Gastroesophageal sphincter (tissue), 4 donors: ENCODE measurements at regions not wholly inside any gene's neighbourhood (a gene's known extent, or its start where the extent isn't known, plus 50 kb on each side); places are given as distances from the start of the nearest gene placed in this dataset.

Experiments used
- ATAC-seq: fragments of 150-250 bp; one replicate; pipeline ENCODE4 v1.9.1; 2016; ENCODE audit warnings: mild to moderate bottlenecking, moderate library complexity
- H3K27ac ChIP-seq, 4 donors: fragments of 200-600 bp; sonication (generic) in 3 of 4; 1 replicate in 3 of 4; 2 replicates in 1 of 4; pipeline ENCODE4 v1.5.1; 2016 to 2019
- H3K27me3 ChIP-seq: fragments of 200-600 bp; sonication (generic); one replicate; pipeline ENCODE4 v1.5.1; 2019
- H3K36me3 ChIP-seq, 2 donors: fragments of 200-600 bp; sonication (generic); one replicate each; pipeline ENCODE4 v1.5.1; 2019; ENCODE audit warnings: control low read depth in 1 of 2
- H3K4me1 ChIP-seq, 3 donors: fragments of 200-600 bp; sonication (generic); 1 replicate in 2 of 3; 2 replicates in 1 of 3; pipeline ENCODE4 v1.5.1; 2016 to 2019; ENCODE audit warnings: control low read depth in 2 of 3
- H3K4me3 ChIP-seq, 2 donors: fragments of 200-600 bp; sonication (generic); one replicate each; pipeline ENCODE4 v1.5.1; 2019; ENCODE audit warnings: mild to moderate bottlenecking in 1 of 2, moderate library complexity in 1 of 2
- H3K9me3 ChIP-seq, 3 donors: fragments of 200-600 bp; sonication (generic); one replicate each; pipeline ENCODE4 v1.5.1; 2017 to 2019; ENCODE audit warnings: control low read depth in 2 of 3
- CTCF ChIP-seq, 4 experiments: fragments of 200-600 bp in 2 of 4; fragments of 450-650 bp in 2 of 4; sonication (generic) in 1 of 4; IDR thresholded peaks; one replicate each; pipeline ENCODE4 v1.5.1; 2017 to 2019; ENCODE audit warnings: antibody characterized with exemption in 4 of 4, mild to moderate bottlenecking in 2 of 4, moderate library complexity in 2 of 4
- EP300 ChIP-seq: sonication (generic); formaldehyde crosslinking; IDR thresholded peaks from one replicate; pipeline ENCODE4 v1.6.1; 2017; ENCODE audit warnings: antibody characterized with exemption, mild to moderate bottlenecking
- POLR2A ChIP-seq, 2 donors: fragments of 450-650 bp; IDR thresholded peaks; one replicate each; pipeline ENCODE4 v1.6.1; 2017; ENCODE audit warnings: antibody characterized with exemption in 2 of 2, mild to moderate bottlenecking in 2 of 2, moderate library complexity in 1 of 2
- POLR2AphosphoS5 ChIP-seq: sonication (generic); formaldehyde crosslinking; IDR thresholded peaks from one replicate; pipeline ENCODE4 v1.6.1; 2017; ENCODE audit warnings: antibody characterized with exemption
- WGBS, 2 donors: methylation state at CpG; one replicate each; pipeline ENCODE4 v1.1.5; 2018; ENCODE audit warnings: low coverage in 1 of 2; 5-methylcytosine and 5-hydroxymethylcytosine counted together

DNA sequence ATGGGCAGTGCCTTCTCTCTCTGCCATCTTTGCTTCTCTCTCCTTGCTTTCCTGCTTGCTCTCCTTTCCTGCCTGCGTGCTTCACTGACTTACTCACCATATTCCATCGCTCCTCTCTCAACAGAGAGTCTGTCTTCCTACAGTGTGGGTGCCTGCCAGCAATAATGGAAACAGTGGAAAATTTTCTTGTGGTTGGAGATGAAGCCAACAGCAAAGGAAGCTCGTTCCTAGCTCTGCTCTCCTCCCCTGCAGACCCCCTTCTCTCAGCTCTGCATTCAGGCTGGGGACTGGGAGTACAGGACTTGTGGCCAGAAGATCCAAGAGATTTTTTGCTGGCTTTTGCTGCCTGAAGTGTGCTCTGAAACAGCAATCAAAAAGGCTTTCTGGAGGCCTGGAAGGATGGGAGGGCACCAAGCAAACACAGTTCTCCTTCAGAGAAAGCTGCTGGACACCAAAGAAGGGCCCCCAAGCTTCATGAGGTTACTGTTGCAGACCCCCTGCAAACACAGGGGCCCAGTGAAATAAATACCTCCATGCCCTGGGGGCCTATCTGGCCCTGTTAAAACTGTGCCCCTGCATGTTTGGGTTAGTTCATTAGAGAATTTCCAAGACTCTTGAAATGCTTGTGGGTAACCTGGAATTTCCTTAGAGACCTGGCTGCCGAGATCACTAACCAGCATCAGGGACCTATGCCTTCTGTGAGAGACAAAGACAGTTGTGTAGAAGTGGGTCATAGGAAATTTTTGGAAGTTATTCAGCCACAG is 149.9 kb upstream of the RASGRP1 start:
- Histone ChIP-seq H3K4me3 (no peak overlapping the region), H3K27me3 (no peaks in the 10 kb centered on the region), H3K9me3 (no peaks in the 10 kb centered on the region), H3K4me1 (peaks cover 0 to 11% (median 3%) of the 10 kb centered on the region in 3 donors), H3K27ac (peak overlapping the region in 2 of 4 donors; percentile 8 to 13), H3K36me3 (no peaks in the 10 kb centered on the region)
- TF ChIP-seq CTCF (IDR thresholded peaks at IDR 0.05) (no peak), POLR2AphosphoS5 (peak; percentile 13)
- ATAC-seq = peak; percentile 41
- WGBS, 2 donors = 11 to 18% methylated on average over 4 of the region's 4 CpGs

- 61 to 82% methylated on average over 4 of the region's 4 CpGs for WGBS, 2 donors
These were observed 156.4 kb upstream of the RASGRP1 start for GRCh38 chr15:38720893-38721567.

DNA sequence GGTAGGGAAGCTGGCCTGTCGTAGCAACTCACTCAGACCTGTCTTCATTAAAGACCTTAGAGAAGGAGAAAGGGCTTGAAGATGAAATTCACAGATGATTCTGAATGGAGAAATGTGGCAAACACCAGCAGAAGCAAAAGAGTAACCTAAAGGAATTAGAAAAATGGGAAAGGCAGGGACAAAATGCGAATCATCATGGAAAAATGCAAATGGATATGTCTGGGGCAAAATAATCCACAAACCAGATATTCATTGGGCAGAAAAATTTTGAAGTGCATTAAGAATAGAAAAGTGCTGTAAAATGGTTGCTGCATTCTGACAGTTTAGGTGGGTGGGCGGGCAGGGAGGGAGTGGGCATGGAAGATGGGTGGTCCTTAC is 156.9 kb upstream of the RASGRP1 start:
- Histone ChIP-seq H3K36me3 (no peaks in the 10 kb centered on the region), H3K27me3 (no peaks in the 10 kb centered on the region), H3K27ac (no peak overlapping the region), H3K9me3 (no peaks in the 10 kb centered on the region), H3K4me1 (no peaks in the 10 kb centered on the region), H3K4me3 (no peak overlapping the region)
- ATAC-seq = no peak
- TF ChIP-seq CTCF (IDR thresholded peaks at IDR 0.05) = no peak
- no peak for TF ChIP-seq POLR2A (IDR thresholded peaks at IDR 0.05)
- TF ChIP-seq EP300 = no peak
- TF ChIP-seq POLR2AphosphoS5 = no peak
- WGBS, 2 donors = 96 to 100% methylated on average over 1 to 3 of the region's 3 CpGs

More at GRCh38 chr15:38720893-38721567, 156.4 kb upstream of the RASGRP1 start:
- Histone ChIP-seq H3K27me3 (no peaks in the 10 kb centered on the region), H3K4me3 (no peak overlapping the region), H3K4me1 (no peaks in the 10 kb centered on the region), H3K36me3 (no peaks in the 10 kb centered on the region), H3K9me3 (no peaks in the 10 kb centered on the region), H3K27ac (no peak overlapping the region)
- no peak for ATAC-seq
- no peak for TF ChIP-seq POLR2AphosphoS5

- no peak overlapping the region for H3K4me3 ChIP-seq
- no peaks in the 10 kb centered on the region for H3K9me3 ChIP-seq
- no peak for TF ChIP-seq CTCF (IDR thresholded peaks at IDR 0.05)
- TF ChIP-seq POLR2A (IDR thresholded peaks at IDR 0.05) = no peak
- TF ChIP-seq EP300 = no peak
- no peak for TF ChIP-seq POLR2AphosphoS5
- no peaks in the 10 kb centered on the region for H3K4me1 ChIP-seq
- no peak overlapping the region for H3K27ac ChIP-seq
- no peaks in the 10 kb centered on the region for H3K36me3 ChIP-seq
- WGBS, 2 donors = 60 to 75% methylated on average over 1 of the region's 1 CpG
- ATAC-seq = no peak
- H3K27me3 ChIP-seq = no peaks in the 10 kb centered on the region
These were observed 157.6 kb upstream of the RASGRP1 start for GRCh38 chr15:38722236-38722635.

DNA sequence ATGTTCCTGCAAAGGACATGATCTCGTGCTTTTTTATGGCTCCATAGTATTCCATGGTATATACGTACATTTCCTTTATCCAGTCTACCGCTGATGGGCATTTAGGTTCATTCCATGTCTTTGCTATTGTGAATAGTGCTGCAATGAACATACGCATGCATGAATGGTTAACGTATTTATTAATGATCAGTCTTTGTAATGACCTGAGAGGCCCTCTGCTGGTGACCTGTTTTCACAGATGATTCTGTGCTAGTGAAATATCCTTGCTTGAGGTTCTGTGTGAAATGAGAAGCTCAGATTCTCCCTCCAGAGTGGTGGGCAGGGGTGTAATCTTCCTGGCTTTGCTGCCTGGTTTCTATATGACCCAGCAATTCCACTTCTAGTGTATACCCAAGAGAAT is 160.2 kb upstream of the RASGRP1 start:
- WGBS, 2 donors = 76 to 95% methylated on average over 3 to 5 of the region's 5 CpGs
- Histone ChIP-seq H3K4me3 (no peak overlapping the region), H3K27ac (no peak overlapping the region), H3K4me1 (no peaks in the 10 kb centered on the region), H3K27me3 (no peaks in the 10 kb centered on the region), H3K36me3 (no peaks in the 10 kb centered on the region), H3K9me3 (no peaks in the 10 kb centered on the region)
- no peak for ATAC-seq
- no peak for TF ChIP-seq EP300
- TF ChIP-seq CTCF (IDR thresholded peaks at IDR 0.05) = no peak
- TF ChIP-seq POLR2A (IDR thresholded peaks at IDR 0.05) = no peak
- no peak for TF ChIP-seq POLR2AphosphoS5
